Ovary (tissue), 7 donors: ENCODE measurements at regions not wholly inside any gene's neighbourhood (a gene's known extent, or its start where the extent isn't known, plus 50 kb on each side); places are given as distances from the start of the nearest gene placed in this dataset.

Experiments used
- DNase-seq, 5 donors: peaks; one replicate each; pipeline ENCODE4 v3.0.0-alpha.2; 2019 to 2020
- H3K27ac ChIP-seq, 2 donors: fragments of 200-600 bp; one replicate each; pipeline versions ENCODE4 v1.5.1 to v1.8.0; 2019 to 2022
- H3K27me3 ChIP-seq: fragments of 200-600 bp; one replicate; pipeline ENCODE4 v1.8.0; 2022
- H3K36me3 ChIP-seq: fragments of 200-600 bp; sonication (generic); one replicate; pipeline ENCODE4 v1.5.1; 2019
- H3K4me1 ChIP-seq: one replicate; pipeline ENCODE4 v1.8.1; 2013; ENCODE audit warnings: mild to moderate bottlenecking, moderate library complexity; ENCODE audit not compliant: insufficient read depth
- H3K4me3 ChIP-seq: fragments of 200-600 bp; sonication (generic); one replicate; pipeline ENCODE4 v1.5.1; 2017
- H3K9me3 ChIP-seq, 2 donors: fragments of 200-600 bp in 1 of 2; sonication (generic) in 1 of 2; one replicate each; pipeline versions ENCODE4 v1.5.1 to v1.8.1; 2013 to 2019; ENCODE audit warnings: mild to moderate bottlenecking in 1 of 2, moderate library complexity in 1 of 2
- CTCF ChIP-seq, 3 donors: fragments of 450-650 bp in 2 of 3; fragments of 200-600 bp in 1 of 3; IDR thresholded peaks; one replicate each; pipeline versions ENCODE4 v1.5.1 to v1.8.0; 2016 to 2022; ENCODE audit warnings: antibody characterized with exemption in 3 of 3, mild to moderate bottlenecking in 1 of 3
- EP300 ChIP-seq: sonication (generic); formaldehyde crosslinking; IDR thresholded peaks from one replicate; pipeline ENCODE4 v1.6.1; 2017; ENCODE audit warnings: antibody characterized with exemption
- POLR2A ChIP-seq: fragments of 450-650 bp; IDR thresholded peaks from one replicate; pipeline ENCODE4 v1.6.1; 2017; ENCODE audit warnings: antibody characterized with exemption, mild to moderate bottlenecking, moderate library complexity
- WGBS, 3 donors: extraction: QIAGEN DNeasy Blood & Tissue Kit in 1 of 3; methylation state at CpG; one replicate each; pipeline versions ENCODE4 v1.1.5 to v1.1.7; 2013 to 2017; 5-methylcytosine and 5-hydroxymethylcytosine counted together
- intact Hi-C, 4 donors: fragments of 100-400 bp; cut with DNase I; formaldehyde crosslinking; loops; one replicate each; pipeline versions ENCODE4 v1.11.0 to v1.15.1; 2022 to 2023
- donor health status: DM: no; HTN: no; CAD: no; lungs with moderate emphysema.
- donor health status: DM: no; HTN: no; CAD: no.
- donor health status: Bipolar disorder and iron deficiency.
- donor health status: DM: no; HTN: no; CAD: no.
- donor health status: DM: yes; HTN: yes; CAD: no.

GRCh38 chr3:106249981-106250380, 381.2 kb upstream of the CBLB start:
- intact Hi-C loops = no loop called here
- Histone ChIP-seq H3K9me3 (no peaks in the 10 kb centered on the region), H3K36me3 (no peaks in the 10 kb centered on the region), H3K27ac (no peak overlapping the region), H3K27me3 (no peaks in the 10 kb centered on the region), H3K4me1 (no peaks in the 10 kb centered on the region), H3K4me3 (no peak overlapping the region)
- TF ChIP-seq POLR2A = no peak
- TF ChIP-seq EP300 = no peak
- TF ChIP-seq CTCF (IDR thresholded peaks at IDR 0.05) = no peak
- DNase-seq = no peak

- Histone ChIP-seq H3K36me3 (no peaks in the 10 kb centered on the region), H3K9me3 (no peaks in the 10 kb centered on the region), H3K4me3 (no peak overlapping the region), H3K27ac (no peak overlapping the region), H3K27me3 (no peaks in the 10 kb centered on the region), H3K4me1 (no peaks in the 10 kb centered on the region)
- no peak for DNase-seq
- no peak for TF ChIP-seq EP300
- TF ChIP-seq CTCF (IDR thresholded peaks at IDR 0.05) = no peak
- TF ChIP-seq POLR2A = no peak
- 96 to 97% (median 96%) methylated on average over 2 of the region's 2 CpGs for WGBS, 3 donors
- intact Hi-C loops = no loop called here
These were observed 382.5 kb upstream of the CBLB start for GRCh38 chr3:106251160-106251892.

- no peak overlapping the region for H3K4me3 ChIP-seq
These were observed 387.0 kb upstream of the CBLB start for GRCh38 chr3:106255870-106256248.

GRCh38 chr3:106256249-106256957, 387.6 kb upstream of the CBLB start:
- intact Hi-C loops = no loop called here
- H3K27ac ChIP-seq = no peak overlapping the region
- DNase-seq = no peak
- H3K4me1 ChIP-seq = no peaks in the 10 kb centered on the region
- H3K9me3 ChIP-seq = no peaks in the 10 kb centered on the region
- H3K4me3 ChIP-seq = no peak overlapping the region
- WGBS, 3 donors = 86 to 88% (median 87%) methylated on average over 11 of the region's 11 CpGs
- TF ChIP-seq POLR2A (no peak), CTCF (IDR thresholded peaks at IDR 0.05) (no peak), EP300 (no peak)
- no peaks in the 10 kb centered on the region for H3K27me3 ChIP-seq
- no peaks in the 10 kb centered on the region for H3K36me3 ChIP-seq

More at GRCh38 chr3:106255870-106256248, 387.0 kb upstream of the CBLB start:
- DNase-seq = no peak
- Histone ChIP-seq H3K36me3 (no peaks in the 10 kb centered on the region), H3K27me3 (no peaks in the 10 kb centered on the region), H3K27ac (no peak overlapping the region), H3K9me3 (no peaks in the 10 kb centered on the region), H3K4me1 (no peaks in the 10 kb centered on the region)
- 93 to 96% (median 94%) methylated on average over 6 of the region's 6 CpGs for WGBS, 3 donors
- TF ChIP-seq POLR2A = no peak
- no peak for TF ChIP-seq EP300
- TF ChIP-seq CTCF (IDR thresholded peaks at IDR 0.05) = no peak
- intact Hi-C loops = no loop called here
